ENCODE measurements at regions not wholly inside any gene's neighbourhood (a gene's known extent, or its start where the extent isn't known, plus 50 kb on each side); places are given as distances from the start of the nearest gene placed in this dataset.

DNA sequence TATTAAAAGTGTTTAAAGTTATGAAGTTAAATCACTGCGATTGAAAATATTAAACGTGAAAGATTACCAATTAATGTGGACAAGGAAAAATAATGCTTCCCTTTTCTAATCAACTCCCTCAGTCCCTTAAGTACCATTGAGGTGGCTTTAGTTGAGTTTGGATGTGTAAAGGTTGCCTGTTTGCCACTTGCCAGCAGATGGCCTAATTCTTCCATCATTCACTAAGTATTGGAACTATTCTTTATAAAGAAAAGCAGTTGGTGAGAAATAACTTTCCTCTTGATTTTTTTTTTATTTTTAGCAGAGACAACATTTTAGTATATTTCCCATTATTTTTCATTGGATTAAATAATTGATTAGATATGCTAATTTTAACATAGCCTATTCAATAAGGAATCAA, 295.9 kb upstream of the TACR3 start:
- TF ChIP-seq, protein P1, sequence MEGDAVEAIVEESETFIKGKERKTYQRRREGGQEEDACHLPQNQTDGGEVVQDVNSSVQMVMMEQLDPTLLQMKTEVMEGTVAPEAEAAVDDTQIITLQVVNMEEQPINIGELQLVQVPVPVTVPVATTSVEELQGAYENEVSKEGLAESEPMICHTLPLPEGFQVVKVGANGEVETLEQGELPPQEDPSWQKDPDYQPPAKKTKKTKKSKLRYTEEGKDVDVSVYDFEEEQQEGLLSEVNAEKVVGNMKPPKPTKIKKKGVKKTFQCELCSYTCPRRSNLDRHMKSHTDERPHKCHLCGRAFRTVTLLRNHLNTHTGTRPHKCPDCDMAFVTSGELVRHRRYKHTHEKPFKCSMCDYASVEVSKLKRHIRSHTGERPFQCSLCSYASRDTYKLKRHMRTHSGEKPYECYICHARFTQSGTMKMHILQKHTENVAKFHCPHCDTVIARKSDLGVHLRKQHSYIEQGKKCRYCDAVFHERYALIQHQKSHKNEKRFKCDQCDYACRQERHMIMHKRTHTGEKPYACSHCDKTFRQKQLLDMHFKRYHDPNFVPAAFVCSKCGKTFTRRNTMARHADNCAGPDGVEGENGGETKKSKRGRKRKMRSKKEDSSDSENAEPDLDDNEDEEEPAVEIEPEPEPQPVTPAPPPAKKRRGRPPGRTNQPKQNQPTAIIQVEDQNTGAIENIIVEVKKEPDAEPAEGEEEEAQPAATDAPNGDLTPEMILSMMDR (conservative IDR thresholded peaks at IDR 0.05 in 1 of 2, IDR thresholded peaks at IDR 0.05 in 1 of 2; ENCODE audit: low read depth in 1 of 2, low read length in 2 of 2) = no peak
- TF ChIP-seq EZH2 (IDR thresholded peaks at IDR 0.05; ENCODE audit: low read length, missing control alignments) = no peak
